ENCODE measurements at regions not wholly inside any gene's neighbourhood (a gene's known extent, or its start where the extent isn't known, plus 50 kb on each side); places are given as distances from the start of the nearest gene placed in this dataset.
"Not testable (repeated sequence)": the region's sequence is repeated elsewhere in the genome, so short reads cannot be mapped to it uniquely, and the experiment has no call there.

GRCh38 chr18:72995558-72995957, 127.8 kb upstream of the NETO1 start:
- POLR2A ChIA-PET: no interaction called here
- CTCF ChIA-PET: no interaction called here
- no peak for TF ChIP-seq CTCF (IDR thresholded peaks at IDR 0.05)
- intact Hi-C loops (cut with micrococcal nuclease): no loop called here
- Mint-ChIP-seq H3K27me3 (no peaks in the 10 kb centered on the region), H3K27ac (no peak overlapping the region), H3K4me3 (no peak overlapping the region), H3K36me3 (ENCODE audit: low read depth) (no peaks in the 10 kb centered on the region), H3K9me3 (no peaks in the 10 kb centered on the region), H3K4me1 (no peaks in the 10 kb centered on the region)
- ATAC-seq (ENCODE audit: low read depth): no peak
- no peak for DNase-seq

GRCh38 chr18:72993250-72993649, 125.5 kb upstream of the NETO1 start:
- Mint-ChIP-seq H3K27me3 (no peaks in the 10 kb centered on the region), H3K27ac (no peak overlapping the region), H3K4me3 (no peak overlapping the region), H3K36me3 (ENCODE audit: low read depth) (no peaks in the 10 kb centered on the region), H3K9me3 (no peaks in the 10 kb centered on the region), H3K4me1 (no peaks in the 10 kb centered on the region)
- CTCF ChIA-PET: no interaction called here
- intact Hi-C loops (cut with micrococcal nuclease): no loop called here
- no peak for TF ChIP-seq CTCF (IDR thresholded peaks at IDR 0.05)
- ATAC-seq (ENCODE audit: low read depth) (no peak), DNase-seq (no peak)
- POLR2A ChIA-PET: no interaction called here

- DNase-seq (no peak), ATAC-seq (ENCODE audit: low read depth) (no peak)
- intact Hi-C loops (cut with micrococcal nuclease): no loop called here
- Mint-ChIP-seq H3K4me1 (no peaks in the 10 kb centered on the region), H3K4me3 (no peak overlapping the region), H3K36me3 (ENCODE audit: low read depth) (no peaks in the 10 kb centered on the region), H3K27ac (no peak overlapping the region), H3K27me3 (no peaks in the 10 kb centered on the region), H3K9me3 (no peaks in the 10 kb centered on the region)
- ChIA-PET POLR2A (no interaction called here), CTCF (no interaction called here)
- no peak for TF ChIP-seq CTCF (IDR thresholded peaks at IDR 0.05)
Measured at GRCh38 chr18:72991379-72991778, 123.6 kb upstream of the NETO1 start.

- DNase-seq; POLR2A ChIA-PET; H3K27me3 Mint-ChIP-seq; H3K36me3 Mint-ChIP-seq (ENCODE audit: low read depth); CTCF ChIA-PET; H3K27ac Mint-ChIP-seq; intact Hi-C loops (cut with micrococcal nuclease); H3K4me1 Mint-ChIP-seq; H3K9me3 Mint-ChIP-seq; ATAC-seq (ENCODE audit: low read depth); H3K4me3 Mint-ChIP-seq: not testable (repeated sequence)
Measured at GRCh38 chr18:72987570-72987969, 119.8 kb upstream of the NETO1 start.

GRCh38 chr18:72986103-72986502, 118.3 kb upstream of the NETO1 start:
- no peak overlapping the region for H3K4me3 Mint-ChIP-seq
- no peaks in the 10 kb centered on the region for H3K4me1 Mint-ChIP-seq
- no peak for TF ChIP-seq CTCF (IDR thresholded peaks at IDR 0.05)
- H3K27me3 Mint-ChIP-seq: no peaks in the 10 kb centered on the region
- ChIA-PET CTCF (no interaction called here), POLR2A (no interaction called here)
- H3K27ac Mint-ChIP-seq: no peak overlapping the region
- peaks cover 6% of the 10 kb centered on the region for H3K9me3 Mint-ChIP-seq
- no peak for ATAC-seq (ENCODE audit: low read depth)
- no peak for DNase-seq
- H3K36me3 Mint-ChIP-seq (ENCODE audit: low read depth): no peaks in the 10 kb centered on the region
- intact Hi-C loops (cut with micrococcal nuclease): no loop called here

- H3K27ac Mint-ChIP-seq: no peak overlapping the region
- ATAC-seq (ENCODE audit: low read depth): no peak
- H3K9me3 Mint-ChIP-seq: peaks cover 6% of the 10 kb centered on the region
- no peaks in the 10 kb centered on the region for H3K4me1 Mint-ChIP-seq
- H3K36me3 Mint-ChIP-seq (ENCODE audit: low read depth): no peaks in the 10 kb centered on the region
- no peak for TF ChIP-seq CTCF (IDR thresholded peaks at IDR 0.05)
- H3K27me3 Mint-ChIP-seq: no peaks in the 10 kb centered on the region
- no peak for DNase-seq
- intact Hi-C loops (cut with micrococcal nuclease): no loop called here
- ChIA-PET POLR2A (no interaction called here), CTCF (no interaction called here)
- H3K4me3 Mint-ChIP-seq: no peak overlapping the region
Measured at GRCh38 chr18:72985686-72986085, 117.9 kb upstream of the NETO1 start.
